ENCODE measurements at regions not wholly inside any gene's neighbourhood (a gene's known extent, or its start where the extent isn't known, plus 50 kb on each side); places are given as distances from the start of the nearest gene placed in this dataset.

GRCh38 chr10:64494901-64495300 lies 973.7 kb downstream of the REEP3 start:
- DNase-seq (ENCODE audit: low read depth), result no peak

DNA sequence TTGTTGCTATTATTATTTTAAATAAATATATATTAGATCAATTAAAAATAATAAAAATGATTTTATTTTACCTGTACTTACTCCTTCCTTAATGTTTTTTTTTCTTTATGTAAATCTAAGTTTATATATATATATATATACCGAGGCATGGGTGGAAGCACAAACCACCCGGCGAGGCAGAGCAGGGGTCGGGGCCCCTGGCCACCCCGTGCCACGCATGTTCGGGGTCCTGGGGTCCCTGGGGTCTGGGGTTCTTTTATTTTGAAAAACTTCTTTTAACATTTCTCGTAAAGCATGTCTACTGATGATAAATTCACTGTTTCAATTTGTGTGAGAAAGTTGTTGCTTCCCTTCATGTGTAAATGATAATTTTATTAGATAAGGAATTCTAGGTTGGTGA lies 976.1 kb downstream of the REEP3 start:
- DNase-seq (ENCODE audit: low read depth), result no peak

- DNase-seq (ENCODE audit: low read depth), result no peak
Observed at GRCh38 chr10:64501807-64502206, 980.6 kb downstream of the REEP3 start.

- no peak for DNase-seq (ENCODE audit: low read depth)
Observed at GRCh38 chr10:64502936-64503335, 981.7 kb downstream of the REEP3 start.

DNA sequence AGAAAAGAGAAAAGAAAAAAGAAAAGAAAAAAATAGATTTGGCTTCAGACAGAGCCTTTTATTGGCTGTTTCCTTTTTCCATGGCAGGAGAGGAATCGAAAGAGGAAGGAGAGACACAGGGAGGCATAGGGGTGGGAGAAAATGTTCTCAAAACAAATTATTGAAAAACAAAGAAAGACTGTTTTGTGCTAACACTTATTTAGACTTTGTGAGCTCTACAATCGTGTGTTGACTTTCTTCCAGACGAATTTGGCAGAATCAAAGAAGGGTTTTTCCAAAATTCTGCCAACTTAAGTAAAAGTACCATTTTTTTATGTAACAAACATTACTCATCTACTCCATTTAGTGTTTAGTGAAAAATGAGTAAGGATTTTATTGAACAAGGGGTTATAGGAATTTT lies 982.2 kb downstream of the REEP3 start:
- DNase-seq (ENCODE audit: low read depth), result no peak

DNA sequence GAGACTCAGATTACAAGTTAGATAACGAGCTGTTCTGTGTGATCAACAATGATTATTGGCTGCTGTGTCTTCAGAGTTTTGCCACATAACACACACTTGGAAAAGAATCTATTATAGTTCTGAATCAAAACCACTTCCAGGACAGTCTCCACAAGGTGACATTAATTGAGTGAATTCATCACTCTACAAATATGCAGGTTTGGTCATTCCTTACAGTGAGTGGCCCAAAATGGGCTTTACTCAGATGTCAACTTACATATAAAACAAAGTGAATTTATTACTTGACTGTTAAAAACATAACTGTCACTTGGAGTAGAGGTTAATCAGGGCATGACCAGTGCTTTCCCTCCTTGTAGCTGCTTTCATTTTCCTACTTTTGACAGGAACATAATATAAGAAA lies 984.3 kb downstream of the REEP3 start:
- DNase-seq (ENCODE audit: low read depth), result no peak

- no peak for DNase-seq (ENCODE audit: low read depth)
Observed at GRCh38 chr10:64506963-64507362, 985.8 kb downstream of the REEP3 start.

GRCh38 chr10:64507651-64508028 lies 986.4 kb downstream of the REEP3 start:
- no peak for DNase-seq (ENCODE audit: low read depth)

GRCh38 chr10:64508029-64508661 lies 986.9 kb downstream of the REEP3 start:
- no peak for DNase-seq (ENCODE audit: low read depth)

GRCh38 chr10:64515970-64516699 lies 994.9 kb downstream of the REEP3 start:
- DNase-seq (ENCODE audit: low read depth), result no peak

DNA sequence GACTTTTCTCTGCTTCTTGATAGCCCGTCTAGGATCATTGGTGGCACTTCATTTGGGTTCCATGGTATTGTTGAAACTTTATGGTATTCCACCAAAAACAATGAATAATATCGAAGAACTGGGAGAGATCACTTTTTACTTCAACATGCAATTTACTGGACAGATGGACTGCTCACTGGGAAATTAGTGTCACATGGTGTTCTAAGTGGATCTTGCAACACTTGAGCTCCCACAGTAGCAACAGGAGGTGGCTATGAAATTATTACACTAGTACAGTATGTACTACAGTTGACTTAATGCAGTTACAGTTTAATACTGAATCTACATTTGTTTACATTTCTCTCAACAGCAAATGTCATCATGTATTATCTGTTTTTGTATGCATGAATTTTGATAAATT lies 997.3 kb downstream of the REEP3 start:
- DNase-seq (ENCODE audit: low read depth), result no peak

DNA sequence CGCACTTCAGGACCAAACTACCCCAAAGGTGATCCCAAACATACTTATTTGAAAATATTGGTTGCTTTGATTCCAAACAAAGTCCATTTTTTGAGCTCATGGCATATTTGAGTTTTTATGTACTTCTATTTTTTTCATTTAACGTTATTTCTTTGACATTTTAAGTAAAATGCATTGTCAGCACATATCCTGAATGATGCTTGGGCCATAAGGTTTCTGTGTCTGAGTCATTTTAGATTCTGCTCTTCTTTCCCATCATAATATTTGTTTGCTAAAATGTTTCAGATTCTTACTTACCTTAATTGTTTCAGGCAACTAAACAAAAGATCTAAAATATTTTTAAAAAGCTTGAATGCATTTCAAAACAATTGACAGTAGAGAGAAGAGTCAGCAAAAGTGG lies 998.2 kb downstream of the REEP3 start:
- DNase-seq (ENCODE audit: low read depth), result no peak

GRCh38 chr10:64519831-64520230 lies 998.6 kb downstream of the REEP3 start:
- DNase-seq (ENCODE audit: low read depth), result no peak

DNA sequence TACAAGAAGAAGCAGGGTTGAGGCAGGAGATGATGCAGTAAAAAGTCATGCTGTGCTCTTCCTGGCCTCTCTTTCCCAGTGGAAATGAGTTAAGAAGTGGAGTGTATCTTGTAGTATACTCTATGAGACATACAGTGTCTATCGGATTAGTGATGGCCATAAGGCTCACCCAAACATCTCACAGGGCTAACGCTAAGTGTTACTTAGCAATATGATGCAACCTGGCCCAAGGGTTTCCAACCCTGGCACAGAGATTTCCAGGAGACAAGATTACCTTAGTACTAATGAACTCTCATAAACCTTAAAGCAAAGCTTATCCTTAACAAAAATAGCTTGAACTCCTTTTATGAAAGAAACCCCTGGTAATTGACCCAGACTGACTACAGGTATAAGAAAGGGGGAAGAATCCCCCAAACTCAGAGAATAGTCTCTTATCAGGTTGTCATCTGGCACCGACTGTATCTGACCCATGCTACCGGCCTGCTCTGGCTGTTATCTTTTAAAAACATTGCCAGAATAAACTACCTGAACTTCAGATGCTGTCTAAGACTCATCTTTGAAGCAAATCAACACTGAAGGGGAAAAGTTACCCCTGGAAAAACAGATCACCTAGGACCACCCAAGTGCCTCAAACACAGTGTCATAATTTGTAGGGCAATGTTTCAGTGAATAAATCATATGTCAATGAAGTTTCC lies 1002.0 kb downstream of the REEP3 start:
- DNase-seq (ENCODE audit: low read depth), result no peak

DNA sequence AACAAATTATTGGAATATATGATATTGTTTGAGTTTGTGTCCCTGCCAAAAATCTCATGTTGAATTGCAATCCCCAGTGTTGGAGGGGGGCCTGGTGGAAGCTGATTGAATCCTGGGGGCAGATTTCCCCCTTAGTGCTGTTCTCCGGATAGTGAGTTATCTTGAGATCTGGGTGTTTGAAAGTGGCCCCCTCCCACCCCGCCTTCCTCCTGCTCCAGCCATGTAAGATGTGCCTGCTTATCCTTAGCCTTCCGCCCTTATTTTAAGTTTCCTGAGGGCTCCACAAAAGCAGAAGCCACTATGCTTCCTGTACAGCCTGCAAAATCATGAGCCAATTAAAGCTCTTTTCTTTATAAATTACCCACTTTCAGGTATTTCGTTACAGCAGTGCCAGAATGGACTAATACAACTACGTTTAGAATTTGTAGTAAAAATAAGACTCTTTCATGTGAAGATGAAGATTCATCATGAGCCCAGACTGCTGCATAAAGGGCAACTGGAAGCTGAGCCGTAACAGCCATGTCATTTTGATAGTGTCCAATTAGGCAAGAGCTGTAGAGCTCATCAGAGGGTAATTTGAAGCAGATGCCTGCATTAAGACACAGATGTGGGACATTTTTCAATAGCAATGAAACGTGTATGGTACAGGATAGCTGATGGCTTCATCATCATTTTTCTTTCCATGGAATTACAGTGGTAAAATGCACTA lies 1007.2 kb downstream of the REEP3 start:
- DNase-seq (ENCODE audit: low read depth), result no peak

DNA sequence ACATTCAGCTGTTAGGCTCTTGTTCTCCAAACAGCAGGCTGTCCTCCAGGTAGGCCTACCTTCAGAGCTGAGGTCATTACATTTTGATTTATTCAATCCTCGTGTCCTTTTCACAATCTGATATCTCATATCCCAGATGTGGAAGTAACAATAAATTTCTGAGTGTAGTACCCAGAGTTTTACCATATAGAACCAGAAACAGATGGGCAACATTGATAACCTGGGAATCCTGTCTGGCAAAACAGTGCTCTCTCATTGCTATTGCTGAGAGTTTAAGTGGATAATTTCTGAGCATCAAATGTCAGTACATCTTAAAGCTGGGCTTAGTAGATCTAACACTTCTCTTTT lies 1007.8 kb downstream of the REEP3 start:
- no peak for DNase-seq (ENCODE audit: low read depth)

- DNase-seq (ENCODE audit: low read depth), result no peak
Observed at GRCh38 chr10:64534616-64535015, 1013.4 kb downstream of the REEP3 start.

- no peak for DNase-seq (ENCODE audit: low read depth)
Observed at GRCh38 chr10:64535131-64535867, 1014.1 kb downstream of the REEP3 start.

DNA sequence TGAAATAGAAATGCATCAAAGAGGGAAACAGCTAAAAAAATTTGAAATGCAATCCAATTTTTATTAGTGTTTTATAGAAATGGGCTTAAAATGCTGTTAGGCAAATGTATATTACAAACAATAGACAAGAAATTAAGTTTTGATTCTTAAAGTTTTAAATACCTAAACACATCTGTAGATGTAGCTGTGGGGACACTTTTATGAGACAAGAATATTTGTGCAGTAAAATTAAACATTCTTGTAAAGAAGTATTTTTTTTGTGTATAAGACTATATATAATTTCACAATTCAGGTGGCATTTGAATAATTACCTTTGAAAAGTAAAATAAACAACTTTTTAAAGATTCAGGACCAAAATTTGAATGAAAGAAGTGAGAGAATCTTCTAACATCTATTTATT lies 1015.9 kb downstream of the REEP3 start:
- DNase-seq (ENCODE audit: low read depth), result no peak

GRCh38 chr10:64537928-64538327 lies 1016.7 kb downstream of the REEP3 start:
- no peak for DNase-seq (ENCODE audit: low read depth)

DNA sequence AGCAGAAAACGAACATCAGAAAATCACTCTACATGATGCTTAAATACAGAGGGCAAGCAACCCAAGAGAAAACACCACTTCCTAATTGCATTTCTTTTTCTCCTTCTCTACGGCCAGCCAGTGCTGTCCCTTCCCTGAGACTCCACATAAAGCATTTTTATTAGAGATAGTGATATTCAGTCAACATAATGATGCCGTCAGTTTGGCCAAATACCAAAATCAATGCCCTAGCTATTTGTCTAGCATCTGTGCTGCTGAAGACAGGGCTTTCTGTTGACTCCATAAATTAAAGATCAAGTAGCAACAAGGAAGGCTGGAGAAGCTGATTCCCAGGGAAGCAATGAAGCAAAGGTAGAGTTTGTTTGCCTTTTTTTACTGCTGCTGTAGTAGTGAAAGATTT lies 1024.9 kb downstream of the REEP3 start:
- DNase-seq (ENCODE audit: low read depth), result no peak

GRCh38 chr10:64547168-64547567 lies 1026.0 kb downstream of the REEP3 start:
- DNase-seq (ENCODE audit: low read depth), result no peak

Measured in LHCN-M2 (cell line).